Activated CD4-positive, alpha-beta T cell treated with anti-CD3 and anti-CD28 coated beads for 36 hours (primary cell): ENCODE measurements at regions not wholly inside any gene's neighbourhood (a gene's known extent, or its start where the extent isn't known, plus 50 kb on each side); places are given as distances from the start of the nearest gene placed in this dataset.

ENCODE experiments used
- ATAC-seq: fragments of 200-7000 bp; cut with Tn5 transposase; one replicate; pipeline ENCODE4 v1.10.0; 2021; ENCODE audit warnings: mild to moderate bottlenecking, moderate library complexity
- CTCF ChIA-PET: fragments of 350-600 bp; sonication (Branson Sonifier 250); formaldehyde crosslinking; loops from one replicate; lab custom pipeline; 2021; ENCODE audit warnings: antibody characterized with exemption; lab: Charles Lee
- POLR2A ChIA-PET: fragments of 350-600 bp; sonication (Branson Sonifier 250); formaldehyde crosslinking; loops from one replicate; lab custom pipeline; 2021; ENCODE audit warnings: antibody characterized with exemption, inconsistent platforms; lab: Charles Lee
- DNase-seq: peaks from one replicate; pipeline ENCODE4 v3.0.0-alpha.2; 2020
- H3K27ac Mint-ChIP-seq: one replicate; pipeline ENCODE4 v1.8.0; 2021; ENCODE audit warnings: mixed read lengths
- H3K27me3 Mint-ChIP-seq: one replicate; pipeline ENCODE4 v1.8.0; 2021; ENCODE audit warnings: mixed read lengths
- H3K36me3 Mint-ChIP-seq: one replicate; pipeline ENCODE4 v1.8.0; 2021; ENCODE audit warnings: low read depth, mixed read lengths
- H3K4me1 Mint-ChIP-seq: one replicate; pipeline ENCODE4 v1.8.0; 2021; ENCODE audit warnings: mixed read lengths
- H3K4me3 Mint-ChIP-seq: one replicate; pipeline ENCODE4 v1.8.0; 2021; ENCODE audit warnings: mild to moderate bottlenecking, moderate library complexity, mixed read lengths
- H3K9me3 Mint-ChIP-seq: one replicate; pipeline ENCODE4 v1.8.0; 2021; ENCODE audit warnings: low read depth, mixed read lengths
- intact Hi-C, 2 experiments: fragments of 100-400 bp; cut with DNase I in 1 of 2; cut with micrococcal nuclease in 1 of 2; formaldehyde crosslinking; loops; one replicate each; pipeline versions ENCODE4 v1.14.2 to v1.15.1; 2022 to 2024; cut with DNase I, micrococcal nuclease

DNA sequence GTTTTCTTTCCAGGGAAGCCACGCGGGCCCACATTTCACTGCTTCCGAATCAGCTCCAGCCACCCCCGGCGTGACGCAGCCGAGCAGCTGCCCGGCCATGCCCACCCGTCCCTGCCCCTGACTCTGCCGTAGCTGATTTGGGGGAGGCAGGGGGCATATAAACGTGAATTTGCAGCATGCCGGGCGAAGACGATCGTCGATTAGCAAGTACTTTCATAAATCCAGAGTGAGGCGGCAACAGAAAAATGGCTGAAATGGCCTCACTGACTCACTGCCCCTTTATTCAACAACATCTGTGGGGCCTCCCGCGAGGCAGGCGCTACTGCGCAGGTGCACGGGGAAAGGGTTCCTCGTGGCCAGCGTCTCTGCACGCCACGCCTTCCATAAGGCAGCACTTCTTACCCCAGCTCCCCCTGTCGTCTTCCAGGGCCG lies 118.0 kb downstream of the DLL1 start:
- Mint-ChIP-seq H3K27me3 (peaks cover 12% of the 10 kb centered on the region), H3K4me1 (no peaks in the 10 kb centered on the region), H3K36me3 (peaks cover 2% of the 10 kb centered on the region), H3K4me3 (no peak overlapping the region), H3K27ac (no peak overlapping the region), H3K9me3 (no peaks in the 10 kb centered on the region)
- ATAC-seq = no peak
- CTCF ChIA-PET = no interaction called here
- intact Hi-C loops = no loop called here
- DNase-seq = no peak
- POLR2A ChIA-PET = no interaction called here

GRCh38 chr6:170172392-170172791 lies 118.5 kb downstream of the DLL1 start:
- no peak for DNase-seq
- no peak for ATAC-seq
- no peaks in the 10 kb centered on the region for H3K9me3 Mint-ChIP-seq
- peaks cover 2% of the 10 kb centered on the region for H3K36me3 Mint-ChIP-seq
- H3K4me1 Mint-ChIP-seq = no peaks in the 10 kb centered on the region
- H3K27me3 Mint-ChIP-seq = peaks cover 12% of the 10 kb centered on the region
- ChIA-PET POLR2A (no interaction called here), CTCF (no interaction called here)
- intact Hi-C loops = no loop called here
- H3K4me3 Mint-ChIP-seq = no peak overlapping the region
- no peak overlapping the region for H3K27ac Mint-ChIP-seq

- H3K27me3 Mint-ChIP-seq = peaks cover 11% of the 10 kb centered on the region
- H3K27ac Mint-ChIP-seq = no peak overlapping the region
- no peak overlapping the region for H3K4me3 Mint-ChIP-seq
- ATAC-seq = no peak
- H3K36me3 Mint-ChIP-seq = peaks cover 2% of the 10 kb centered on the region
- CTCF ChIA-PET = no interaction called here
- intact Hi-C loops = no loop called here
- no peak for DNase-seq
- H3K9me3 Mint-ChIP-seq = no peaks in the 10 kb centered on the region
- no peaks in the 10 kb centered on the region for H3K4me1 Mint-ChIP-seq
- POLR2A ChIA-PET = no interaction called here
Observed at GRCh38 chr6:170167657-170168159, 123.2 kb downstream of the DLL1 start.

GRCh38 chr6:170166511-170167122 lies 124.3 kb downstream of the DLL1 start:
- peaks cover 7% of the 10 kb centered on the region for H3K27me3 Mint-ChIP-seq
- intact Hi-C loops = no loop called here
- H3K27ac Mint-ChIP-seq = no peak overlapping the region
- DNase-seq (no peak), ATAC-seq (no peak)
- ChIA-PET POLR2A (no interaction called here), CTCF (interaction anchor here (0.6 kb wide), 1 partner anchor 168 kb away, joined by 3 read pairs; no protein-coding TSS in a partner anchor)
- peaks cover 2% of the 10 kb centered on the region for H3K36me3 Mint-ChIP-seq
- no peaks in the 10 kb centered on the region for H3K9me3 Mint-ChIP-seq
- no peak overlapping the region for H3K4me3 Mint-ChIP-seq
- no peaks in the 10 kb centered on the region for H3K4me1 Mint-ChIP-seq

DNA sequence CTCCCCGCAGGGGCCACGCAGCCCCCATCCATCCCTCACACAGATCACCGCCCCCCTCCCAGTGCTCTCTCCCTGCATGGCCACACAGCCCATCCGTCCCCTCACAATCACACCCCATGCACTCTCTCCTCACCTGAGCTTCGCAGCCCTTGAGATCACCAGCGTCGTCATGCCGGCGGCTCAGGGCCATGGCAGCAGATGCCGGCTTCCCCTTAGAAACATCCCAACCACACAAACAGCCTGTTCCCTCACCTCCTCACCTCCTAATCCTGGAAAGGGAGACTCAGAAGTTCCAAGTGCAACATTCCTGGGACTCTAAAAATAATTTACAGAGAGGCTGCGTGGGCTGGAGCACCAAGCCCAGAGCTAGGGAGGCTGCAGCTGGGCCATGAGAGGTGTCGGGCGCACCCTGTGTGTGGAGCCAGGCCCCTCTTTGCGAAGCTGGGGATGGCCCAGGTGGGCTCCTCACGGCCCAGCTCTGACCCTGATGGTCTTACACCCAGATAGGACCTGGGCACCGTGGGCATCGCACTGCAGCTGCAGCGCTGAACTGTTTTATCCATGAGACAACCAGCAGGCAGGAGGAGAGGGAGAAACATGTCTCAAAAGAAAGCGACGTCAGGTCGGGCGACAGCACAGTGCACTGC lies 125.3 kb downstream of the DLL1 start:
- no peaks in the 10 kb centered on the region for H3K4me1 Mint-ChIP-seq
- H3K9me3 Mint-ChIP-seq = no peaks in the 10 kb centered on the region
- CTCF ChIA-PET = interaction anchor here (0.8 kb wide), 1 partner anchor 190 kb away, joined by 3 read pairs; no protein-coding TSS in a partner anchor
- peaks cover 2% of the 10 kb centered on the region for H3K36me3 Mint-ChIP-seq
- no peak for DNase-seq
- intact Hi-C loops = no loop called here
- H3K27me3 Mint-ChIP-seq = peaks cover 7% of the 10 kb centered on the region
- H3K27ac Mint-ChIP-seq = no peak overlapping the region
- H3K4me3 Mint-ChIP-seq = no peak overlapping the region
- POLR2A ChIA-PET = no interaction called here
- ATAC-seq = no peak

DNA sequence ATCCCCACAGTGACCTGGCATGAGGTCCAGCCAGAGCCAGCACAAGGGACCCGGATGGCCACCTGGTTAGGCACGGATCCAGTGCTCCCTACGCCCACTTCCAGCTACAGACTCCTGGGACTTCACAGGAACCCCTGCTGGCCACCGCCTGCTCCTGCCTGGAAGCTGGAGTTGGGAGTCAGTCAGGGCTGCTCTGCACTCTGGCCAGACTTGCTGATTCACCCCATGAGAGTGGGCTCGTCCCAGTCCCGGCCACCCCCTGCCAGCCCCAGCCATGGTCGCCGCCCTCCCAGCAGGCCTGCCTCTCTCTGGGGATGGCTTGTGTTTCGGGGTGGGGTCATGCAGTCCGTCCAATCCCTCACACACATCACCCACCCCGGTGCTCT lies 125.8 kb downstream of the DLL1 start:
- CTCF ChIA-PET = no interaction called here
- H3K27ac Mint-ChIP-seq = no peak overlapping the region
- POLR2A ChIA-PET = no interaction called here
- no peak overlapping the region for H3K4me3 Mint-ChIP-seq
- ATAC-seq (no peak), DNase-seq (no peak)
- peaks cover 7% of the 10 kb centered on the region for H3K27me3 Mint-ChIP-seq
- intact Hi-C loops = no loop called here
- no peaks in the 10 kb centered on the region for H3K9me3 Mint-ChIP-seq
- no peaks in the 10 kb centered on the region for H3K4me1 Mint-ChIP-seq
- no peaks in the 10 kb centered on the region for H3K36me3 Mint-ChIP-seq

DNA sequence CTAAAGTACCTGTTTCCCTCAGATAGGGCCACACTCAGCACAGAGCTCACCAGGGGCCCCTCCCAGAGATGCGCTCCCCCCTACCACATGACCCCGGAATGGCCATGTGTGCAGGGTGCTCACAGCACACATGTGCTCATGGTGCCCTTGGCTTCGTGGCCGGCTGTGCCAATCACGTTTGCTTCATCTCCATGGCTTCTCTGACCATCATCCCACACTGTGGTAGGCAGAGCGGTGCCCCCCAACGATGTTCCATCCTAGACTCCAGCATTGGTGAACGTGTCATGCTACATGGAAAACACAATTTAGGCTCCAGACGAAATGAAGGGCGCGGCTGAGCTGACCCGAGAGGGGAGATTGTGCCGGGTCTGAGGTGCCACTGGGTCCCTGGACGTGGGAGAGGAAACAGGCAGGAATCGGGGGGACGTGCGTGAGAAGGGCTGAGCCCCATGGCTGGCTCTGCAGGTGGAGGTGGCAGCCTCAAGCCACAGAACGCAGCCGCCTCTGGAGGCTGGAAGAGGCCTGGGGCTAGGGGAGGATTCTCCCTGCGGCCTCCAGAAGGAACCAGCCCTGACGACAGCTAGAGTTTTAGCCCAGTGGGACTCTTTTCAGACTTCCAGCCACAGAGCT lies 126.5 kb downstream of the DLL1 start:
- Mint-ChIP-seq H3K4me3 (no peak overlapping the region), H3K27ac (no peak overlapping the region), H3K27me3 (peaks cover 7% of the 10 kb centered on the region), H3K36me3 (no peaks in the 10 kb centered on the region), H3K4me1 (no peaks in the 10 kb centered on the region), H3K9me3 (no peaks in the 10 kb centered on the region)
- ChIA-PET POLR2A (no interaction called here), CTCF (no interaction called here)
- intact Hi-C loops = no loop called here
- no peak for ATAC-seq
- no peak for DNase-seq

DNA sequence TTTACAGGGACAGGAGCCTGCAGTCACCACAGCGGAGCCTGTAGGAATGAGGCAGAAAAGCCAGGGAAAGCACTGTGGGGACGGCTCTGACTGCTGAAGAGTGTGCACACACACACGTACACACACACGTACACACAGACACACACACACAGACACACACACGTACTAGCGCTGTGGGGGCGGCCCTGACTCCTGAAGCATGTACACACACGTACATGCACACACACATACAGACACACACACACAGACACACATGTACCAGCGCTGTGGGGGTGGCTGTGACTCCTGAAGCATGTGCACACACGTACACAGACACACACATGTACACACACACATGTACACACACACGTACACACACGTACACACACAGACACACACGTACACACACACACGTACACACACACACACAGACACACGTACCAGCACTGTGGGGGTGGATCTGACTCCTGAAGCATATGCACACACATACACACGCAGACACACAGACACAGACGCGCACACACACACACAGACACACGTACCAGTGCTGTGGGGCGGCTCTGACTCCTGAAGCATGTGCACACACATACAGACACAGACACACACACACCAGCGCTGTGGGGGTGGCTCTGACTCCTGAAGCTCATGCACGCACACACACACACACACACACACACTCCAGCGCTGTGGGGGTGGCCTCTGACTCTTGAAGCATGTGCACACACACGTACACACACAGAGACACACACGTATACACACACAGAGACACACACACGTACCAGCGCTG lies 127.3 kb downstream of the DLL1 start:
- H3K9me3 Mint-ChIP-seq = no peaks in the 10 kb centered on the region
- POLR2A ChIA-PET = no interaction called here
- H3K4me1 Mint-ChIP-seq = no peaks in the 10 kb centered on the region
- DNase-seq = no peak
- intact Hi-C loops = no loop called here
- H3K4me3 Mint-ChIP-seq = no peak overlapping the region
- peaks cover 7% of the 10 kb centered on the region for H3K27me3 Mint-ChIP-seq
- H3K36me3 Mint-ChIP-seq = no peaks in the 10 kb centered on the region
- no peak overlapping the region for H3K27ac Mint-ChIP-seq
- CTCF ChIA-PET = no interaction called here
- ATAC-seq = no peak

DNA sequence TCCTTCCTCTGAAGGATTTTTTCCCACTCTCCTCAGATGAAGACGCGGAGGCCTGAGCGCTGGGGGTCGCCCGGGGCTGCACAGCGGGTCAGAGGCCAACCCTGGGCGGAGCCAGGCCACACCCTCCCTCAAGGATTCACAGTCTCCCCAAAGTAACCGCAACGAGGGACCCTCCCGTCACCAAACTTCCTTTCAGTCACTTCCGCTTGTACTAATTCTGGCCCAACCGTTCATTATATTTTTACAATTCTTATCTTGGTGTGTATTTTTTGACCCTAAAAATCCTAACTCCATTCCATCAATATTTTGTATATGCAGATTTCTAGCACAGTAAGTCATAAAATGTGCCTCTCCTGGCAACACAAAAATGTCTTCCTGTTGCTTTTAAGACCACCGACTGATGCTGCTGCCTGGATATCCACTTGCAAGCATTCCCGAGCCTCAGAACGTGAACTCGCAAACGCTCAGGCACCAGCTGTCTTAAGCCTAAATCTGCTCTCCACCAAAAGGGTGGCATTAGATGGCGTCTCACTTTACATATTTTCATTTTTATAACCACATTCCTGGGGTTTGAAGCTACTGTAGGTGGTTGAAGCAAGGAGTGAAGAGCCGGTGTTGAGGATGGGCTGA lies 128.0 kb downstream of the DLL1 start:
- Mint-ChIP-seq H3K27ac (no peak overlapping the region), H3K4me3 (no peak overlapping the region), H3K27me3 (peaks cover 2% of the 10 kb centered on the region), H3K4me1 (no peaks in the 10 kb centered on the region), H3K9me3 (no peaks in the 10 kb centered on the region), H3K36me3 (no peaks in the 10 kb centered on the region)
- ChIA-PET POLR2A (no interaction called here), CTCF (no interaction called here)
- ATAC-seq (no peak), DNase-seq (no peak)
- intact Hi-C loops = no loop called here

GRCh38 chr6:170162011-170162774 lies 128.7 kb downstream of the DLL1 start:
- POLR2A ChIA-PET = no interaction called here
- no peaks in the 10 kb centered on the region for H3K4me1 Mint-ChIP-seq

More at GRCh38 chr6:170162011-170162774, 128.7 kb downstream of the DLL1 start:
- DNase-seq (no peak), ATAC-seq (no peak)
- peaks cover 2% of the 10 kb centered on the region for H3K27me3 Mint-ChIP-seq
- H3K4me3 Mint-ChIP-seq = no peak overlapping the region
- CTCF ChIA-PET = no interaction called here
- intact Hi-C loops = no loop called here
- no peaks in the 10 kb centered on the region for H3K36me3 Mint-ChIP-seq
- no peak overlapping the region for H3K27ac Mint-ChIP-seq
- no peaks in the 10 kb centered on the region for H3K9me3 Mint-ChIP-seq
